OCI-LY7 (cell line): ENCODE measurements at regions not wholly inside any gene's neighbourhood (a gene's known extent, or its start where the extent isn't known, plus 50 kb on each side); places are given as distances from the start of the nearest gene placed in this dataset.

Experiments
- CTCF ChIP-seq: fragments of 200-600 bp; sonication (generic); conservative IDR thresholded peaks from 2 replicates; pipeline ENCODE4 v1.5.1; 2014; ENCODE audit warnings: mild to moderate bottlenecking, antibody characterized with exemption, low read length, moderate library complexity, mixed read lengths
- EZH2phosphoT487 ChIP-seq: fragments of 200-600 bp; sonication (generic); IDR thresholded peaks from 2 replicates; pipeline ENCODE4 v1.6.1; 2018; ENCODE audit warnings: low read depth, borderline replicate concordance, mild to moderate bottlenecking, mixed run types, antibody characterized with exemption, low read length, moderate library complexity, mixed read lengths

- TF ChIP-seq CTCF (no peak), EZH2phosphoT487 (no peak)
Measured at GRCh38 chr9:3760031-3760430, 234.2 kb upstream of the RFX3 start.
